AG04450 (cell line): ENCODE measurements at regions not wholly inside any gene's neighbourhood (a gene's known extent, or its start where the extent isn't known, plus 50 kb on each side); places are given as distances from the start of the nearest gene placed in this dataset.

Experiments
- CTCF ChIA-PET: fragments of 300-600, 350-600 bp; formaldehyde crosslinking; extraction: SDS; loops from one replicate; lab custom pipeline; 2022; ENCODE audit warnings: antibody characterized with exemption, inconsistent platforms; lab: Charles Lee
- POLR2A ChIA-PET: fragments of 350-600 bp; formaldehyde crosslinking; extraction: SDS; loops from one replicate; lab custom pipeline; 2021; ENCODE audit warnings: antibody characterized with exemption, inconsistent platforms; lab: Yijun Ruan, JAX
- DNase-seq: peaks from one replicate; pipeline ENCODE4 v3.0.0-alpha.2; 2011; ENCODE audit warnings: low read depth, low spot score
- H3K27ac ChIP-seq: one replicate; pipeline ENCODE4 v1.5.1; 2012; ENCODE audit warnings: low read depth, low read length, control low read depth
- H3K27me3 ChIP-seq: one replicate; pipeline ENCODE4 v1.6.0; 2012; ENCODE audit warnings: low read length; ENCODE audit not compliant: control insufficient read depth, insufficient read depth
- H3K4me3 ChIP-seq: 2 replicates; pipeline ENCODE4 v1.5.1; 2011; ENCODE audit warnings: mild to moderate bottlenecking, low read depth, low read length, control low read depth
- H3K9me3 ChIP-seq: 2 replicates; pipeline ENCODE4 v1.5.1; 2012; ENCODE audit warnings: low read length; ENCODE audit not compliant: control insufficient read depth, insufficient read depth
- TF ChIP-seq, protein P1 (sequence below): IDR thresholded peaks from 2 replicates; pipeline ENCODE4 v1.5.1; 2011; ENCODE audit warnings: low read depth, low read length, control low read depth, inconsistent platforms

DNA sequence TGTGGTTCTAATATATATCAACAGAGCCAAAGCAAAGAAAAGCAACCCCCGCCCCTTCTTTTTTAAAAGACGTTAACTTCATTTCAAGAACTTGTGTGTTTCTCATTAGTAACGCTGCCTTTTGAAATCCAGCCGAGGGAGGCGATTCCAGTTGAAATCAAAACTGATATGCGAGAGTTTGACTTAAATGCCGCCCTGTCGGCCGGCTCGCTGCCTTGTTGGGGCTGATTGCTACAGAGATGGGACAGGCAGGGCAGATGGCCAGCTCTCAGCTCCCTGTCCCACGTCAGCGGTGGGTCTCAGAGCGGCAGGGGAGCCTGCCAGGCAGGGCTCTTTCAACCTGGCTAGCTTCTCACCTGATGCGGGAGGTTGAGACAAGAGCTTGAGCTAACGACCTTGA lies 51.9 kb upstream of the ALX4 start:
- no peaks in the 10 kb centered on the region; the same call in 1 of the 2 replicates for H3K9me3 ChIP-seq
- H3K27ac ChIP-seq, result no peak overlapping the region
- ChIA-PET POLR2A (no interaction called here), CTCF (no interaction called here)
- TF ChIP-seq, protein P1, sequence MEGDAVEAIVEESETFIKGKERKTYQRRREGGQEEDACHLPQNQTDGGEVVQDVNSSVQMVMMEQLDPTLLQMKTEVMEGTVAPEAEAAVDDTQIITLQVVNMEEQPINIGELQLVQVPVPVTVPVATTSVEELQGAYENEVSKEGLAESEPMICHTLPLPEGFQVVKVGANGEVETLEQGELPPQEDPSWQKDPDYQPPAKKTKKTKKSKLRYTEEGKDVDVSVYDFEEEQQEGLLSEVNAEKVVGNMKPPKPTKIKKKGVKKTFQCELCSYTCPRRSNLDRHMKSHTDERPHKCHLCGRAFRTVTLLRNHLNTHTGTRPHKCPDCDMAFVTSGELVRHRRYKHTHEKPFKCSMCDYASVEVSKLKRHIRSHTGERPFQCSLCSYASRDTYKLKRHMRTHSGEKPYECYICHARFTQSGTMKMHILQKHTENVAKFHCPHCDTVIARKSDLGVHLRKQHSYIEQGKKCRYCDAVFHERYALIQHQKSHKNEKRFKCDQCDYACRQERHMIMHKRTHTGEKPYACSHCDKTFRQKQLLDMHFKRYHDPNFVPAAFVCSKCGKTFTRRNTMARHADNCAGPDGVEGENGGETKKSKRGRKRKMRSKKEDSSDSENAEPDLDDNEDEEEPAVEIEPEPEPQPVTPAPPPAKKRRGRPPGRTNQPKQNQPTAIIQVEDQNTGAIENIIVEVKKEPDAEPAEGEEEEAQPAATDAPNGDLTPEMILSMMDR, result no peak
- no peak for DNase-seq
- H3K27me3 ChIP-seq, result peaks cover 40% of the 10 kb centered on the region
- no peak overlapping the region for H3K4me3 ChIP-seq

DNA sequence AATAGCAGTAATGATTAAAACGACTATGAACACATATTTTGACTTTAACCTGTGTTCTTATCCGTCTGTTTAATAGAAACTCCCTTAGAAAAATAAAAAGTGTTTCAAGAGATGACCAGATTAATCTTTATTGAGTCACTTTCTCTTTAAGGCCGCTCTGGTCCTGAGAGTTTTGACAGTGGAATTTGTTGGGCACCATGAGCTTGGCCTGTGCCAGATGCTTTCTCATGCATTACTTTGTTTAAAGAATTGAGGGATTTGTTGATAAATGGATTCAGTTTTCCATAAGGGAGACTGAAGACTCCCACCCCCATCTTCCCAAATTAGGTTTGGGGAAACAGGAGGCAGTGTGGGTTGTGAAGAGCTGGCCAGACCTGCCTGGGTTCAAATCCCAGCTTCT lies 53.2 kb upstream of the ALX4 start:
- TF ChIP-seq, protein P1, result no peak
- POLR2A ChIA-PET, result no interaction called here
- Histone ChIP-seq H3K27ac (no peak overlapping the region), H3K9me3 (no peaks in the 10 kb centered on the region; the same call in 1 of the 2 replicates), H3K4me3 (no peak overlapping the region), H3K27me3 (peaks cover 38% of the 10 kb centered on the region)
- no peak for DNase-seq
- CTCF ChIA-PET, result no interaction called here

DNA sequence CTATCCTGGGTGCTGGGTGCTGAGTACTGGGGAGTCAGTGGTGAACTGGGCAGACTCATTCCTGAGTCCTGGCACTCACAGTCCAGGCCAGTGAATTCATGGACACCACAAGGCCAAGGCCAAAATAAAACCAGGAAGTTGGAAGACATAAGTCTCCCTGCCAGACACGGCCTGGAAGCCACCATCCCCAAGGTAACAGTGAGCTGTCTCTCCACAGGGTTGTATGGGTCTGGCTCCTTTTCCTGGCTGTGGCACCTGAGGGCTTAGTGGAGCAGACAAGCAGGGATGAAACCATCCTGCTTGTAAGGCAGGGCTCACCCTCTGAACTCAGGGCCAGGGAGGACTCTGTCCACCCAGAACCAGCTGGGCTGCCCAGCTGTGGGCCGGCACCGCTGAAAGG lies 54.7 kb upstream of the ALX4 start:
- H3K27ac ChIP-seq, result no peak overlapping the region
- H3K9me3 ChIP-seq, result no peaks in the 10 kb centered on the region; the same call in 1 of the 2 replicates
- DNase-seq, result no peak
- H3K4me3 ChIP-seq, result no peak overlapping the region
- ChIA-PET POLR2A (no interaction called here), CTCF (no interaction called here)
- peaks cover 36% of the 10 kb centered on the region for H3K27me3 ChIP-seq
- TF ChIP-seq, protein P1, result no peak

DNA sequence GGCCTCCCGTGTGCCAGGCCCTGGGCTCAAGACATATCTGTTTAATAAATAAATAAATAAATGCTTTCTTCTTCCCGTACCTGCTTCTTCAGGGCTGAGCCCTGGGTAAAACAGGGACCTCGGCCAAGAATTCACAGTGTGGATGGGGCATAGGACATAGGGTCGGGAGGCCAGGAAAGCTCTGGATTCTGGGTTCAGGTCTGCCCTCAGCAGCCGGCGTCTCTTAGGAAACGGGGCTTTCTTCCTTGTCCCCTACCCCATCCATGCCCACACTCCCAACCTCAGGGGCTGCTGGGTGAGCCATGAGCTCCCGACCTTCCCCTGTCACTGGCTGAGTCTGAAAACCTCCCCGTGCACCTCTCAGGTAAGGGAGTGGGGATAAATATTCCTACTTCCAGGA lies 55.7 kb upstream of the ALX4 start:
- Histone ChIP-seq H3K4me3 (no peak overlapping the region), H3K27ac (no peak overlapping the region), H3K9me3 (no peaks in the 10 kb centered on the region; the same call in 1 of the 2 replicates), H3K27me3 (peaks cover 31% of the 10 kb centered on the region)
- ChIA-PET POLR2A (no interaction called here), CTCF (no interaction called here)
- TF ChIP-seq, protein P1, result no peak
- no peak for DNase-seq

DNA sequence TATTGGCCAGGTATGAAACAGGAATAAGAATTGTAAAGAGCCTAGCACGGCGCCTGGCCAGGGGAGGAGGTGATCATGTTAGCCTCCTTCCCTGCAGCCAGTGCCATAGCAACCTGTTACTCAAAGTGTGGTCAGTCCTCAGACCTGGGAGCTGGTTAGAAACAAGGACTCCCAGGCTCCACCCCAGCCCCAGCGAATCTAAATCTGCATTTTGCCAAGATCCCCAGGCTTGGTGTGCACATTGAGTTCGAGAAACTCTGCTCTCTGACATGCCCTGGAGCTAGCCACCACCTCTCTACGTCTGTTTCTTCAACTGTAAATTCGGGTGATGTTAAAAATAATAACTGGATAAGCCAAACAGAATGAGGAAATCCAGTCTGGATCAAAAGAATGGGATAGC lies 56.1 kb upstream of the ALX4 start:
- Histone ChIP-seq H3K27me3 (peaks cover 28% of the 10 kb centered on the region), H3K27ac (no peak overlapping the region), H3K4me3 (no peak overlapping the region), H3K9me3 (no peaks in the 10 kb centered on the region; the same call in 1 of the 2 replicates)
- ChIA-PET CTCF (no interaction called here), POLR2A (no interaction called here)
- TF ChIP-seq, protein P1, result no peak
- DNase-seq, result no peak
